Neural progenitor cell (in vitro differentiated cells): ENCODE measurements at regions not wholly inside any gene's neighbourhood (a gene's known extent, or its start where the extent isn't known, plus 50 kb on each side); places are given as distances from the start of the nearest gene placed in this dataset.

Experiments used
- DNase-seq: peaks from one replicate; pipeline ENCODE4 v3.0.0-alpha.2; 2016; ENCODE audit warnings: low spot score
- H2AFZ ChIP-seq: fragments of 200-600 bp; sonication (generic); replicated peaks from 2 replicates; pipeline ENCODE4 v1.6.1; 2016; ENCODE audit warnings: antibody characterized with exemption
- H3F3A ChIP-seq: fragments of 200-600 bp; sonication (generic); 2 replicates; pipeline ENCODE4 v1.6.1; 2016; ENCODE audit warnings: antibody characterized with exemption, low read depth
- H3K27ac ChIP-seq: fragments of 200-600 bp; sonication (generic); 2 replicates; pipeline ENCODE4 v1.5.1; 2016; ENCODE audit warnings: mild to moderate bottlenecking
- H3K27me3 ChIP-seq: fragments of 200-600 bp; sonication (generic); 2 replicates; pipeline ENCODE4 v1.6.1; 2016; ENCODE audit warnings: mild to moderate bottlenecking, moderate library complexity
- H3K36me3 ChIP-seq: fragments of 200-600 bp; sonication (generic); 2 replicates; pipeline ENCODE4 v1.5.1; 2016
- H3K4me1 ChIP-seq: fragments of 200-600 bp; sonication (generic); 2 replicates; pipeline ENCODE4 v1.6.1; 2016; ENCODE audit warnings: mixed run types
- H3K4me2 ChIP-seq: fragments of 200-600 bp; sonication (generic); 2 replicates; pipeline ENCODE4 v1.6.1; 2016
- H3K4me3 ChIP-seq: fragments of 200-600 bp; sonication (generic); 2 replicates; pipeline ENCODE4 v1.5.1; 2016
- H3K79me2 ChIP-seq: fragments of 200-600 bp; sonication (generic); 2 replicates; pipeline ENCODE4 v1.6.1; 2016; ENCODE audit warnings: low read depth
- H3K9ac ChIP-seq: fragments of 200-600 bp; sonication (generic); 2 replicates; pipeline ENCODE4 v1.6.1; 2016
- H3K9me3 ChIP-seq: fragments of 200-600 bp; sonication (generic); 2 replicates; pipeline ENCODE4 v1.5.1; 2016; ENCODE audit warnings: low read depth
- H4K20me1 ChIP-seq: fragments of 200-600 bp; sonication (generic); 2 replicates; pipeline ENCODE4 v1.6.1; 2016; ENCODE audit warnings: low read depth
- H3K27ac Mint-ChIP-seq: 3 replicates; pipeline ENCODE4 v1.8.0; 2021; ENCODE audit warnings: mixed read lengths
- H3K27me3 Mint-ChIP-seq: 2 replicates; pipeline ENCODE4 v1.8.0; 2022; ENCODE audit warnings: low read depth, mild to moderate bottlenecking, inconsistent platforms, moderate library complexity, mixed read lengths; ENCODE audit not compliant: insufficient read depth
- H3K36me3 Mint-ChIP-seq: 3 replicates; pipeline ENCODE4 v1.8.0; 2021; ENCODE audit warnings: mixed read lengths
- H3K4me1 Mint-ChIP-seq: 3 replicates; pipeline ENCODE4 v1.8.0; 2021; ENCODE audit warnings: mixed read lengths
- H3K4me3 Mint-ChIP-seq: 3 replicates; pipeline ENCODE4 v1.8.0; 2021; ENCODE audit warnings: mild to moderate bottlenecking, moderate library complexity, mixed read lengths
- H3K9me3 Mint-ChIP-seq: 3 replicates; pipeline ENCODE4 v1.8.0; 2020; ENCODE audit warnings: mixed read lengths
- EZH2 ChIP-seq: fragments of 200-600 bp; sonication (generic); IDR thresholded peaks from 2 replicates; pipeline ENCODE4 v1.6.1; 2017; ENCODE audit warnings: antibody characterized with exemption, mild to moderate bottlenecking, moderate library complexity
- EZH2phosphoT487 ChIP-seq: fragments of 200-600 bp; sonication (generic); IDR thresholded peaks from 2 replicates; pipeline ENCODE4 v1.6.1; 2017; ENCODE audit warnings: antibody characterized with exemption
- TF ChIP-seq, protein P1 (sequence below): fragments of 200-600 bp; sonication (generic); IDR thresholded peaks from 2 replicates; pipeline ENCODE4 v1.5.1; 2017; ENCODE audit warnings: antibody characterized with exemption, mild to moderate bottlenecking

DNA sequence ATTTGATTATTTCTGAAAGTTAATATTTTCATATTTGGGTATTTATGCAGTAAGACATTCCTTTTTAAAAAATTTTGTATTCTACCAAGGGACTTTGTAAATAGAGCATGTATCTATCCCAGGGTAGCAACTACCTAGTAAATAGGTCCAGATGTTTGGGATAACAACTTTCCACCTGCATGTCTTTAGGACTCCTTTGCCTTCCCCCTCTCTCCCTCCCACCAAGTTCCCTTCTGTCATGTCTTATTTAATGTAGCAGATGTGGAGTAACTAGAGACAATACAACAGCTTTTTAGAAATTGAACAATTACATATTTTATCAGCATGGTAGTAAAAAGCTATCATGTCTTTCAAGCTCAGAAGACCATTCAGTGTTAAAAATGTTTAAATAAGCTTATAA is 821.0 kb downstream of the C4orf33 start:
- no peaks in the 10 kb centered on the region for H3K9me3 Mint-ChIP-seq
- TF ChIP-seq, protein P1, sequence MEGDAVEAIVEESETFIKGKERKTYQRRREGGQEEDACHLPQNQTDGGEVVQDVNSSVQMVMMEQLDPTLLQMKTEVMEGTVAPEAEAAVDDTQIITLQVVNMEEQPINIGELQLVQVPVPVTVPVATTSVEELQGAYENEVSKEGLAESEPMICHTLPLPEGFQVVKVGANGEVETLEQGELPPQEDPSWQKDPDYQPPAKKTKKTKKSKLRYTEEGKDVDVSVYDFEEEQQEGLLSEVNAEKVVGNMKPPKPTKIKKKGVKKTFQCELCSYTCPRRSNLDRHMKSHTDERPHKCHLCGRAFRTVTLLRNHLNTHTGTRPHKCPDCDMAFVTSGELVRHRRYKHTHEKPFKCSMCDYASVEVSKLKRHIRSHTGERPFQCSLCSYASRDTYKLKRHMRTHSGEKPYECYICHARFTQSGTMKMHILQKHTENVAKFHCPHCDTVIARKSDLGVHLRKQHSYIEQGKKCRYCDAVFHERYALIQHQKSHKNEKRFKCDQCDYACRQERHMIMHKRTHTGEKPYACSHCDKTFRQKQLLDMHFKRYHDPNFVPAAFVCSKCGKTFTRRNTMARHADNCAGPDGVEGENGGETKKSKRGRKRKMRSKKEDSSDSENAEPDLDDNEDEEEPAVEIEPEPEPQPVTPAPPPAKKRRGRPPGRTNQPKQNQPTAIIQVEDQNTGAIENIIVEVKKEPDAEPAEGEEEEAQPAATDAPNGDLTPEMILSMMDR: no peak
- no peak for TF ChIP-seq EZH2phosphoT487
- no peak for TF ChIP-seq EZH2
- H3K4me1 Mint-ChIP-seq: peaks cover 2% of the 10 kb centered on the region
- H3K4me3 Mint-ChIP-seq: no peak overlapping the region
- DNase-seq: no peak
- Histone ChIP-seq H4K20me1 (no peaks in the 10 kb centered on the region), H3K4me2 (no peak overlapping the region), H3K9ac (no peak overlapping the region), H3K36me3 (no peaks in the 10 kb centered on the region), H3K79me2 (no peaks in the 10 kb centered on the region), H3K4me1 (no peaks in the 10 kb centered on the region), H3K9me3 (no peaks in the 10 kb centered on the region), H3K4me3 (no peak overlapping the region), H2AFZ (no peak overlapping the region), H3F3A (no peaks in the 10 kb centered on the region), H3K27me3 (no peaks in the 10 kb centered on the region), H3K27ac (no peak overlapping the region)
- H3K27me3 Mint-ChIP-seq: no peaks in the 10 kb centered on the region
- H3K36me3 Mint-ChIP-seq: no peaks in the 10 kb centered on the region
- H3K27ac Mint-ChIP-seq: no peak overlapping the region

DNA sequence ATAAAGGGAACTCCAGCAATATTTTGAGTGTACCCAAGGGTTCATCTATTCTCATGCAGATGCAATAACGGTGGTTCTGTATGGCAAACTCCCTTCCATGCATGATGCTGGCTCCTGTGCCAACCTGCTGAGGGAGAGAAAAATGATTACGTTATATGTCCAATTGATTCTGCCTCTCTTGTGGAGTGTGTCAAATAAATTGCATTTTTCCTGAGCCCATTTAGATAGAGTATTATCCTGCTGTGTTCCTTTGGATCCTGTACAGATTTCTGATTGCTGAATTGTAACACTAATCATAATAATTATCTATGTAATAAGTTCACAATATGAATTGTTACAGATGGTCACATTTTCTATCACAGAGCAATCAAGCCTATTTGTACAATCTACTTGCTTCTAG is 821.7 kb downstream of the C4orf33 start:
- Histone ChIP-seq H3K4me3 (no peak overlapping the region), H3K36me3 (no peaks in the 10 kb centered on the region), H3K79me2 (no peaks in the 10 kb centered on the region), H3K9ac (no peak overlapping the region), H4K20me1 (no peaks in the 10 kb centered on the region), H3F3A (no peaks in the 10 kb centered on the region), H3K9me3 (no peaks in the 10 kb centered on the region), H3K4me1 (no peaks in the 10 kb centered on the region), H3K27ac (no peak overlapping the region), H3K4me2 (no peak overlapping the region), H2AFZ (no peak overlapping the region), H3K27me3 (no peaks in the 10 kb centered on the region)
- Mint-ChIP-seq H3K36me3 (no peaks in the 10 kb centered on the region), H3K4me1 (peaks cover 2% of the 10 kb centered on the region), H3K27me3 (no peaks in the 10 kb centered on the region), H3K9me3 (no peaks in the 10 kb centered on the region), H3K4me3 (no peak overlapping the region), H3K27ac (no peak overlapping the region)
- no peak for DNase-seq
- TF ChIP-seq, protein P1: no peak
- TF ChIP-seq EZH2phosphoT487 (no peak), EZH2 (no peak)

DNA sequence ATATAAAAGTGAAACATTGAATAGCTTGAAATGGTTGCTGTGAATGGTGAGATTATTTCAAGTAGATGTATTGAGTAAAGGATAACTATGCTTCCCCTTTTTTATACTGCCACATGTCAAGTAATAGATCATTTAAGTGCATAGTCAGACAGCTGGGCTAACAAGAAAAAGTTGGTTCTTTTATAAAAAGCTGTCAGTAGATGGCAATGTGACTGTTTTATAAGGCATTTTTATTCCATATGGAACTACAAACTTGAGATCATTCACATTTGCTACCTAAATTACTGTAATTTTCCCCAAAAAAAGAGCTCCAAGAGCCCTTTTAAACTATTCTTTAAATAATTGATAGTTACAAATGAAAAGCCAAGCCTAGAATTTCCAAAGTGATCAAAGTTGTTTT is 831.0 kb downstream of the C4orf33 start:
- DNase-seq: no peak
- Mint-ChIP-seq H3K4me3 (no peak overlapping the region), H3K27ac (no peak overlapping the region), H3K36me3 (no peaks in the 10 kb centered on the region), H3K4me1 (peaks cover 6% of the 10 kb centered on the region), H3K27me3 (peaks cover 3% of the 10 kb centered on the region), H3K9me3 (peaks cover 7% of the 10 kb centered on the region)
- no peak for TF ChIP-seq EZH2
- TF ChIP-seq, protein P1: peak; percentile 30
- Histone ChIP-seq H2AFZ (no peak overlapping the region), H3K9ac (no peak overlapping the region), H3F3A (no peaks in the 10 kb centered on the region), H3K79me2 (no peaks in the 10 kb centered on the region), H3K27ac (no peak overlapping the region), H3K4me2 (no peak overlapping the region), H3K9me3 (no peaks in the 10 kb centered on the region), H3K4me3 (no peak overlapping the region), H3K36me3 (no peaks in the 10 kb centered on the region), H3K27me3 (no peaks in the 10 kb centered on the region), H4K20me1 (no peaks in the 10 kb centered on the region), H3K4me1 (peaks cover 6% of the 10 kb centered on the region)

DNA sequence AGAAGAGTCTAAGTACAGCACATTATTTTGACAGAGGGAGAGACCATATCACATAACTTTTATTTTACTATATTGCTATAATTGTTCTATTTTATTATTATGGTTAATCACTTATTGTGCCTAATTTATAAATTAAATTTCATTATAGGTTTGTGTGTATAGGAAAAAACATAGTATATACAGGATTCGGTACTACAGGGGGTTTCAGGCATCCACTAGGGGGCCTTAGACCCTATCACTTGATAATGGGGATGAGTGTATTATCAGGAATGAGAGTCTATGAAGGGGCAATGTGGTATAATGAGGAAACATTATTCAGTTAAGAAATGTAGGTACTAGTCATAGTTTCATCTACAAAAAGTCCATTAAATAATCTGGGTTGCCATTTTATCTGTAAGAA is 833.1 kb downstream of the C4orf33 start:
- Histone ChIP-seq H3K4me1 (peaks cover 6% of the 10 kb centered on the region), H3K36me3 (no peaks in the 10 kb centered on the region), H3K9ac (no peak overlapping the region), H4K20me1 (no peaks in the 10 kb centered on the region), H2AFZ (no peak overlapping the region), H3K4me2 (no peak overlapping the region), H3F3A (no peaks in the 10 kb centered on the region), H3K9me3 (no peaks in the 10 kb centered on the region), H3K27me3 (no peaks in the 10 kb centered on the region), H3K79me2 (no peaks in the 10 kb centered on the region), H3K4me3 (no peak overlapping the region), H3K27ac (no peak overlapping the region)
- no peak for TF ChIP-seq EZH2phosphoT487
- TF ChIP-seq, protein P1: peak; percentile 65
- Mint-ChIP-seq H3K4me3 (no peak overlapping the region), H3K27ac (no peak overlapping the region), H3K9me3 (peaks cover 7% of the 10 kb centered on the region), H3K27me3 (peaks cover 3% of the 10 kb centered on the region), H3K36me3 (no peaks in the 10 kb centered on the region), H3K4me1 (peaks cover 6% of the 10 kb centered on the region)
- DNase-seq: peak; percentile 45
